ENCODE measurements at regions not wholly inside any gene's neighbourhood (a gene's known extent, or its start where the extent isn't known, plus 50 kb on each side); places are given as distances from the start of the nearest gene placed in this dataset.

- Histone ChIP-seq H2AFZ (ENCODE audit: low read length) (no peak overlapping the region), H4K20me1 (ENCODE audit: control insufficient read depth, insufficient read depth, insufficient read length) (no peaks in the 10 kb centered on the region), H2BK12ac (ENCODE audit: insufficient read length, low read depth, low read length) (no peak overlapping the region), H3K4me1 (ENCODE audit: insufficient read depth, low read length) (no peaks in the 10 kb centered on the region; the same call in 1 of the 2 replicates), H3K27ac (ENCODE audit: insufficient read length, low read depth, low read length) (no peak overlapping the region), H2AK5ac (ENCODE audit: insufficient read length, low read length) (no peak overlapping the region), H3K27me3 (ENCODE audit: insufficient read depth, low read length) (no peaks in the 10 kb centered on the region), H3K79me1 (ENCODE audit: insufficient read depth, low read depth, low read length, poor library complexity, severe bottlenecking) (no peaks in the 10 kb centered on the region), H2BK5ac (ENCODE audit: insufficient read length, low read length) (no peak overlapping the region), H3K9ac (ENCODE audit: extremely low read depth, insufficient read length, low read length) (no peak overlapping the region), H3K4ac (ENCODE audit: low read depth, low read length) (no peak overlapping the region), H3T11ph (ENCODE audit: low read length) (no peak overlapping the region), H3K4me2 (ENCODE audit: insufficient read depth, insufficient read length, low read length) (no peak overlapping the region), H3K56ac (ENCODE audit: insufficient read length, low read depth, low read length) (no peak overlapping the region), H2BK20ac (ENCODE audit: low read depth, low read length, poor library complexity, severe bottlenecking) (no peak overlapping the region), H3K23ac (ENCODE audit: insufficient read length, low read depth, low read length) (no peak overlapping the region), H3K14ac (ENCODE audit: insufficient read depth, low read length) (no peak overlapping the region), H4K91ac (ENCODE audit: insufficient read length, low read depth, low read length) (no peak overlapping the region), H3K9me3 (ENCODE audit: control insufficient read depth, low read depth, low read length) (peaks cover 7% of the 10 kb centered on the region), H3K79me2 (ENCODE audit: insufficient read depth, low read length) (no peaks in the 10 kb centered on the region), H2BK15ac (ENCODE audit: low read depth, low read length) (no peak overlapping the region), H3K18ac (ENCODE audit: insufficient read length, low read depth, low read length) (no peak overlapping the region), H3K23me2 (ENCODE audit: insufficient read length, low read depth, low read length, poor library complexity, severe bottlenecking) (no peaks in the 10 kb centered on the region), H2BK120ac (ENCODE audit: low read depth, low read length, poor library complexity, severe bottlenecking) (no peak overlapping the region), H4K8ac (replicated peaks; ENCODE audit: insufficient read length, low read depth, low read length) (no peak overlapping the region), H4K5ac (ENCODE audit: insufficient read length, low read depth, low read length) (no peak overlapping the region)
- no peak for TF ChIP-seq CTCF (conservative IDR thresholded peaks at IDR 0.05)
- Mint-ChIP-seq H3K4me3 (no peak overlapping the region), H3K27ac (peak overlapping the region; percentile 62 to 96 (median 96)), H3K4me1 (peaks cover 21 to 22% of the 10 kb centered on the region in 2 experiments), H3K36me3 (ENCODE audit: insufficient read depth in 1 of 3, low read depth in 3 of 3) (peaks cover 11 to 32% (median 12%) of the 10 kb centered on the region in 3 experiments), H3K27me3 (ENCODE audit: low read depth) (no peaks in the 10 kb centered on the region), H3K9me3 (peaks cover 32 to 36% of the 10 kb centered on the region in 2 experiments)
- no CpG with 5 or more reads among the region's 2 CpGs for WGBS (ENCODE audit: extremely low coverage, insufficient read length, low lambda C conversion rate)
- no peak for DNase-seq
Observed at GRCh38 chr1:166527752-166528151, 311.5 kb upstream of the POGK start.

Data from H9 (cell line).